H1 (cell line): ENCODE measurements at regions not wholly inside any gene's neighbourhood (a gene's known extent, or its start where the extent isn't known, plus 50 kb on each side); places are given as distances from the start of the nearest gene placed in this dataset.

Source experiments
- CTCF ChIP-seq, 3 experiments: IDR thresholded peaks; 1 replicate in 2 of 3; 2 replicates in 1 of 3; pipeline versions ENCODE4 v1.5.1 to v1.6.1; 2011; ENCODE audit warnings: low read length in 3 of 3, mild to moderate bottlenecking in 3 of 3, inconsistent platforms in 2 of 3, low read depth in 1 of 3, moderate library complexity in 1 of 3; ENCODE audit not compliant: insufficient read depth in 1 of 3; ENCODE audit errors: control extremely low read depth in 1 of 3
- EGR1 ChIP-seq: IDR thresholded peaks from 2 replicates; pipeline ENCODE4 v1.6.1; 2011; ENCODE audit warnings: low read depth, low read length, borderline replicate concordance
- POLR2AphosphoS5 ChIP-seq: IDR thresholded peaks from 2 replicates; pipeline ENCODE4 v1.6.1; 2011; ENCODE audit warnings: low read depth, low read length
- TEAD4 ChIP-seq: IDR thresholded peaks from 2 replicates; pipeline ENCODE4 v1.6.1; 2012; ENCODE audit warnings: low read depth, low read length, inconsistent platforms, mixed read lengths
- USF2 ChIP-seq: IDR thresholded peaks from 2 replicates; pipeline ENCODE4 v1.6.1; 2011; ENCODE audit warnings: low read length, improper control_type of control experiment

- no peak for TF ChIP-seq CTCF (IDR thresholded peaks at IDR 0.05; ENCODE audit: control extremely low read depth in 1 of 3, insufficient read depth in 1 of 3, low read depth in 1 of 3, low read length in 3 of 3)
- TF ChIP-seq EGR1 = no peak
- no peak for TF ChIP-seq USF2
- no peak for TF ChIP-seq POLR2AphosphoS5
- no peak for TF ChIP-seq TEAD4
Observed at GRCh38 chr5:39674209-39675082, 249.7 kb upstream of the DAB2 start.
